Natural killer cell (primary cell): ENCODE measurements at regions not wholly inside any gene's neighbourhood (a gene's known extent, or its start where the extent isn't known, plus 50 kb on each side); places are given as distances from the start of the nearest gene placed in this dataset.

Source experiments
- ATAC-seq, 3 donors: fragments of 150-1000 bp in 2 of 3; fragments of 200-7000 bp in 1 of 3; cut with Tn5 transposase; 1 replicate in 1 of 3; 2 replicates in 2 of 3; pipeline ENCODE4 v1.10.0; 2021; ENCODE audit warnings: mild to moderate bottlenecking in 2 of 3, moderate library complexity in 2 of 3
- DNase-seq, 2 donors: peaks; one replicate each; pipeline versions ENCODE4 v3.0.0 to v3.0.0-alpha.2; 2013 to 2021; ENCODE audit warnings: mixed read lengths in 1 of 2
- H3K27ac ChIP-seq: one replicate; pipeline ENCODE4 v1.5.1; 2013; ENCODE audit warnings: mild to moderate bottlenecking, low read length
- H3K27me3 ChIP-seq: one replicate; pipeline ENCODE4 v1.6.1; 2013; ENCODE audit warnings: low read length; ENCODE audit not compliant: control insufficient read depth, insufficient read depth
- H3K36me3 ChIP-seq: one replicate; pipeline ENCODE4 v1.6.1; 2013; ENCODE audit warnings: low read length; ENCODE audit not compliant: control insufficient read depth, insufficient read depth
- H3K4me1 ChIP-seq: one replicate; pipeline ENCODE4 v1.6.1; 2013; ENCODE audit warnings: low read length; ENCODE audit not compliant: control insufficient read depth, insufficient read depth
- H3K4me3 ChIP-seq: one replicate; pipeline ENCODE4 v1.5.1; 2013; ENCODE audit warnings: low read length
- H3K9me3 ChIP-seq: one replicate; pipeline ENCODE4 v1.6.1; 2013; ENCODE audit warnings: low read length; ENCODE audit not compliant: control insufficient read depth, insufficient read depth
- H3K27ac Mint-ChIP-seq, 2 donors: one replicate each; pipeline ENCODE4 v1.8.0; 2022; ENCODE audit warnings: mild to moderate bottlenecking in 2 of 2, mixed read lengths in 2 of 2, moderate library complexity in 1 of 2
- H3K27me3 Mint-ChIP-seq, 2 donors: one replicate each; pipeline ENCODE4 v1.8.0; 2022; ENCODE audit warnings: low read depth in 2 of 2, mixed read lengths in 2 of 2
- H3K36me3 Mint-ChIP-seq: one replicate; pipeline ENCODE4 v1.8.0; 2022; ENCODE audit warnings: mixed read lengths
- H3K4me1 Mint-ChIP-seq, 2 donors: one replicate each; pipeline ENCODE4 v1.8.0; 2022; ENCODE audit warnings: mixed read lengths in 2 of 2
- H3K4me3 Mint-ChIP-seq: one replicate; pipeline ENCODE4 v1.8.0; 2022; ENCODE audit warnings: mild to moderate bottlenecking, moderate library complexity, mixed read lengths
- H3K9me3 Mint-ChIP-seq, 2 donors: one replicate each; pipeline ENCODE4 v1.8.0; 2022; ENCODE audit warnings: mixed read lengths in 2 of 2
- CTCF ChIP-seq: fragments of 200-600 bp; IDR thresholded peaks from one replicate; pipeline ENCODE4 v1.8.0; 2022; ENCODE audit warnings: antibody characterized with exemption
- WGBS: methylation state at CpG from one replicate; pipeline ENCODE4 v1.1.7; 2013; ENCODE audit warnings: missing lambda C conversion rate; ENCODE audit not compliant: insufficient coverage; 5-methylcytosine and 5-hydroxymethylcytosine counted together
- intact Hi-C: fragments of 100-400 bp; cut with micrococcal nuclease; formaldehyde crosslinking; loops from one replicate; pipeline ENCODE4 v1.14.2; 2022

- intact Hi-C loops: no loop called here
- no peak for TF ChIP-seq CTCF
- H3K27me3 ChIP-seq: no peaks in the 10 kb centered on the region
- H3K9me3 ChIP-seq: peaks cover 9% of the 10 kb centered on the region
- no peak for ATAC-seq
- H3K9me3 Mint-ChIP-seq: peaks cover 10 to 13% of the 10 kb centered on the region in 2 donors
- no peak overlapping the region for H3K4me3 ChIP-seq
- no peak for DNase-seq
- H3K4me1 Mint-ChIP-seq: no peaks in the 10 kb centered on the region
- no peaks in the 10 kb centered on the region for H3K36me3 ChIP-seq
- no peak overlapping the region for H3K27ac Mint-ChIP-seq
- H3K27me3 Mint-ChIP-seq: no peaks in the 10 kb centered on the region
- H3K4me3 Mint-ChIP-seq: no peak overlapping the region
- 40% methylated on average over 1 of the region's 2 CpGs for WGBS
- peaks cover 7% of the 10 kb centered on the region for H3K36me3 Mint-ChIP-seq
- no peak overlapping the region for H3K27ac ChIP-seq
- H3K4me1 ChIP-seq: no peaks in the 10 kb centered on the region
These were observed 123.6 kb downstream of the ZNF248 start for GRCh38 chr10:37733822-37734221.

- peaks cover 7% of the 10 kb centered on the region for H3K36me3 Mint-ChIP-seq
- H3K9me3 Mint-ChIP-seq: peaks cover 10 to 13% of the 10 kb centered on the region in 2 donors
- H3K27me3 ChIP-seq: no peaks in the 10 kb centered on the region
- no peaks in the 10 kb centered on the region for H3K36me3 ChIP-seq
- no peaks in the 10 kb centered on the region for H3K4me1 ChIP-seq
- H3K27me3 Mint-ChIP-seq: no peaks in the 10 kb centered on the region
- ATAC-seq (no peak), DNase-seq (no peak)
- no peaks in the 10 kb centered on the region for H3K4me1 Mint-ChIP-seq
- no peak overlapping the region for H3K4me3 Mint-ChIP-seq
- peaks cover 13% of the 10 kb centered on the region for H3K9me3 ChIP-seq
- no peak overlapping the region for H3K4me3 ChIP-seq
- no peak overlapping the region for H3K27ac ChIP-seq
- no peak overlapping the region for H3K27ac Mint-ChIP-seq
- intact Hi-C loops: no loop called here
- no peak for TF ChIP-seq CTCF
These were observed 124.7 kb downstream of the ZNF248 start for GRCh38 chr10:37732685-37733084.

GRCh38 chr10:37728830-37729229 lies 128.6 kb downstream of the ZNF248 start:
- Mint-ChIP-seq H3K36me3 (peaks cover 7% of the 10 kb centered on the region), H3K27ac (no peak overlapping the region), H3K27me3 (no peaks in the 10 kb centered on the region), H3K4me1 (no peaks in the 10 kb centered on the region), H3K4me3 (no peak overlapping the region), H3K9me3 (peaks cover 9 to 14% of the 10 kb centered on the region in 2 donors)
- WGBS: 85% methylated on average over 5 of the region's 5 CpGs
- no peak for TF ChIP-seq CTCF
- Histone ChIP-seq H3K27ac (no peak overlapping the region), H3K4me1 (no peaks in the 10 kb centered on the region), H3K4me3 (no peak overlapping the region), H3K27me3 (no peaks in the 10 kb centered on the region), H3K36me3 (no peaks in the 10 kb centered on the region), H3K9me3 (peaks cover 11% of the 10 kb centered on the region)
- intact Hi-C loops: no loop called here
- ATAC-seq (no peak), DNase-seq (no peak)

GRCh38 chr10:37727491-37728352 lies 129.7 kb downstream of the ZNF248 start:
- TF ChIP-seq CTCF: no peak
- Histone ChIP-seq H3K4me1 (no peaks in the 10 kb centered on the region), H3K9me3 (peaks cover 11% of the 10 kb centered on the region), H3K27ac (no peak overlapping the region), H3K27me3 (no peaks in the 10 kb centered on the region), H3K4me3 (no peak overlapping the region), H3K36me3 (no peaks in the 10 kb centered on the region)
- WGBS: 88% methylated on average over 12 of the region's 12 CpGs
- ATAC-seq (no peak), DNase-seq (no peak)
- H3K4me3 Mint-ChIP-seq: no peak overlapping the region
- H3K27me3 Mint-ChIP-seq: no peaks in the 10 kb centered on the region
- peaks cover 9 to 14% of the 10 kb centered on the region in 2 donors for H3K9me3 Mint-ChIP-seq
- H3K36me3 Mint-ChIP-seq: peaks cover 7% of the 10 kb centered on the region
- no peaks in the 10 kb centered on the region for H3K4me1 Mint-ChIP-seq
- intact Hi-C loops: no loop called here
- no peak overlapping the region for H3K27ac Mint-ChIP-seq
